Parathyroid adenoma (tissue), 2 donors: ENCODE measurements at regions not wholly inside any gene's neighbourhood (a gene's known extent, or its start where the extent isn't known, plus 50 kb on each side); places are given as distances from the start of the nearest gene placed in this dataset.

Source experiments
- H2AFZ ChIP-seq: fragments of 300-600 bp; sonication (generic); one replicate; pipeline ENCODE4 v1.7.0; 2017; ENCODE audit warnings: antibody characterized with exemption, mild to moderate bottlenecking
- H3K27ac ChIP-seq: fragments of 300-600 bp; sonication (generic); one replicate; pipeline ENCODE4 v1.7.0; 2017
- H3K27me3 ChIP-seq: fragments of 300-600 bp; sonication (generic); one replicate; pipeline ENCODE4 v1.7.0; 2017; ENCODE audit warnings: low read length; ENCODE audit not compliant: control insufficient read depth, insufficient read depth
- H3K36me3 ChIP-seq: fragments of 300-600 bp; sonication (generic); one replicate; pipeline ENCODE4 v1.7.0; 2017; ENCODE audit warnings: low read length; ENCODE audit not compliant: control insufficient read depth, insufficient read depth
- H3K4me1 ChIP-seq: fragments of 300-600 bp; sonication (generic); one replicate; pipeline ENCODE4 v1.7.0; 2017; ENCODE audit warnings: control low read depth
- H3K4me2 ChIP-seq: fragments of 300-600 bp; sonication (generic); one replicate; pipeline ENCODE4 v1.7.0; 2017; ENCODE audit warnings: low read length
- H3K4me3 ChIP-seq: fragments of 300-600 bp; sonication (generic); one replicate; pipeline ENCODE4 v1.7.0; 2017; ENCODE audit warnings: low read depth, low read length
- H3K79me2 ChIP-seq: fragments of 300-600 bp; sonication (generic); one replicate; pipeline ENCODE4 v1.7.0; 2017; ENCODE audit warnings: control low read depth
- H3K9ac ChIP-seq: fragments of 300-600 bp; sonication (generic); one replicate; pipeline ENCODE4 v1.7.0; 2017; ENCODE audit warnings: mild to moderate bottlenecking
- H3K9me3 ChIP-seq: fragments of 300-600 bp; sonication (generic); one replicate; pipeline ENCODE4 v1.7.0; 2017; ENCODE audit warnings: low read length; ENCODE audit not compliant: control insufficient read depth
- TF ChIP-seq, protein P1 (sequence below): fragments of 300-600 bp; sonication (generic); IDR thresholded peaks from one replicate; pipeline ENCODE4 v1.7.0; 2017; ENCODE audit warnings: antibody characterized with exemption, mild to moderate bottlenecking
- donor health status: primary hyperparathyroidism.

DNA sequence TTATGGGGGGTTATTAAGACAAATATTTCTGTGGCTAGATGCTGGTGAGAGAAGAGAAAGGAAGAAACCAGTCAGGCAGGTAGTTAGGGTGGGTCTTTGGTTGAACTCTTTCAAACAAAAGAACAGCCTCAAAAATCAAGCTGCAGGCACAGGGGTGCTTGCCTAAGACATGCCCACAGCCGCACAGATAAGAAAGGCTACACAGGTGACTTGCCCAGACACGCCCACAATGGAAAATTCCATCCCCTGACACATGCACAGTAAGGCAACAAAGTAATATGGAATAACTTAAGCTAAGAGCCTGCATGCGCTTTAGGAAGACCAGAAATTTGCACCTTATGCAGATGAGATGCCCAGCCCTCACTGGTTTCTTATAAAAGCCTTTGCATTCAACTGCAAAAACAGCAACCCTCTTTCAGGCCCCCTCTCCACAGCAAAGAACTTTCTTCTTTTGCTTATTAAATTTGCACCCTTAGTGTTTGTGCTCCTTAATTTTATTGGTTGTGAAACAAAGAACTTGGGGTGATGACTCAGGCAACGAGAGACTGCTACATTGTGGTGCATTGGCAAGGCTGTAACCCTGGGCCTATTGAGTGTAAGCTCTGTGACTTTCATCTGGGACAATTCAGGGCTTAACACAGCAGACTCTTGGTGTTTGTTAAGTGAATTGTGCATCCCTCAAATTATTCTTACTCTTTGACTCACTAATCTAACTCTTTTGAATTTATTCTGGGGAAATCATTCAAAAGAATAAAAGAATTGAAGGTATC lies 149.4 kb downstream of the RPAP3 start:
- TF ChIP-seq, protein P1, sequence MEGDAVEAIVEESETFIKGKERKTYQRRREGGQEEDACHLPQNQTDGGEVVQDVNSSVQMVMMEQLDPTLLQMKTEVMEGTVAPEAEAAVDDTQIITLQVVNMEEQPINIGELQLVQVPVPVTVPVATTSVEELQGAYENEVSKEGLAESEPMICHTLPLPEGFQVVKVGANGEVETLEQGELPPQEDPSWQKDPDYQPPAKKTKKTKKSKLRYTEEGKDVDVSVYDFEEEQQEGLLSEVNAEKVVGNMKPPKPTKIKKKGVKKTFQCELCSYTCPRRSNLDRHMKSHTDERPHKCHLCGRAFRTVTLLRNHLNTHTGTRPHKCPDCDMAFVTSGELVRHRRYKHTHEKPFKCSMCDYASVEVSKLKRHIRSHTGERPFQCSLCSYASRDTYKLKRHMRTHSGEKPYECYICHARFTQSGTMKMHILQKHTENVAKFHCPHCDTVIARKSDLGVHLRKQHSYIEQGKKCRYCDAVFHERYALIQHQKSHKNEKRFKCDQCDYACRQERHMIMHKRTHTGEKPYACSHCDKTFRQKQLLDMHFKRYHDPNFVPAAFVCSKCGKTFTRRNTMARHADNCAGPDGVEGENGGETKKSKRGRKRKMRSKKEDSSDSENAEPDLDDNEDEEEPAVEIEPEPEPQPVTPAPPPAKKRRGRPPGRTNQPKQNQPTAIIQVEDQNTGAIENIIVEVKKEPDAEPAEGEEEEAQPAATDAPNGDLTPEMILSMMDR: no peak
- H3K4me3 ChIP-seq: no peak overlapping the region
- H3K4me2 ChIP-seq: no peak overlapping the region
- no peak overlapping the region for H3K27ac ChIP-seq
- H3K9me3 ChIP-seq: no peaks in the 10 kb centered on the region
- no peak overlapping the region for H3K9ac ChIP-seq
- H3K4me1 ChIP-seq: no peaks in the 10 kb centered on the region
- no peak overlapping the region for H2AFZ ChIP-seq
- no peaks in the 10 kb centered on the region for H3K36me3 ChIP-seq
- H3K79me2 ChIP-seq: no peaks in the 10 kb centered on the region
- H3K27me3 ChIP-seq: no peaks in the 10 kb centered on the region

GRCh38 chr12:47554046-47554653 lies 151.7 kb downstream of the RPAP3 start:
- no peaks in the 10 kb centered on the region for H3K79me2 ChIP-seq
- no peak overlapping the region for H3K9ac ChIP-seq
- H3K4me2 ChIP-seq: no peak overlapping the region
- TF ChIP-seq, protein P1: no peak
- H3K4me3 ChIP-seq: no peak overlapping the region
- no peaks in the 10 kb centered on the region for H3K27me3 ChIP-seq
- H3K9me3 ChIP-seq: no peaks in the 10 kb centered on the region
- H3K36me3 ChIP-seq: no peaks in the 10 kb centered on the region
- no peaks in the 10 kb centered on the region for H3K4me1 ChIP-seq
- H3K27ac ChIP-seq: no peak overlapping the region
- H2AFZ ChIP-seq: no peak overlapping the region

- H3K27ac ChIP-seq: no peak overlapping the region
- no peak overlapping the region for H3K4me2 ChIP-seq
- H3K27me3 ChIP-seq: no peaks in the 10 kb centered on the region
- H3K79me2 ChIP-seq: no peaks in the 10 kb centered on the region
- TF ChIP-seq, protein P1: no peak
- no peaks in the 10 kb centered on the region for H3K36me3 ChIP-seq
- no peak overlapping the region for H2AFZ ChIP-seq
- H3K4me1 ChIP-seq: no peaks in the 10 kb centered on the region
- no peak overlapping the region for H3K9ac ChIP-seq
- no peak overlapping the region for H3K4me3 ChIP-seq
- H3K9me3 ChIP-seq: no peaks in the 10 kb centered on the region
Observed at GRCh38 chr12:47553266-47553665, 152.6 kb downstream of the RPAP3 start.

DNA sequence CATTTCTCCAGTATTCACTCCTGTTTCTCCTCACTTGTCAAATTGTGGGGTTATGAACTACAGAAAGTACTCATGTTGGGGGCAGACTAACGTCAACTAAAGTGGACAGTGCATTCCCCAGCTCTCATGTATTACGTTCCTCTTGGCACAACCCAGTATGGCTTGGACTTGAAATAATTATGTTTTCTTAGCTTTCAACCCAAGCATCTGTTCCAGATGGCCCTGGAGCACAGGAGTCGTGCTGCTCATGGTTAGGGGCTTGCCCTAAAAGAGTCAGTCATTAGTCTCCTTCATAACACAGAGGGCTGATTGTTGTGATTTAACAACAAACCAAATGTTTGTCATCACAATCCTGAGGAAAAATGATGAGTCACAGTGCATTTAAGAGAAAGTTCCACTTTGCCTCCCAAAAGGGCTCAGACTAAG lies 154.4 kb downstream of the RPAP3 start:
- H3K4me2 ChIP-seq: no peak overlapping the region
- no peak overlapping the region for H3K27ac ChIP-seq

More for the DNA sequence above, 154.4 kb downstream of the RPAP3 start:
- Histone ChIP-seq H3K36me3 (no peaks in the 10 kb centered on the region), H3K9ac (no peak overlapping the region), H3K4me3 (no peak overlapping the region), H3K4me1 (no peaks in the 10 kb centered on the region), H3K79me2 (no peaks in the 10 kb centered on the region), H3K27me3 (no peaks in the 10 kb centered on the region), H3K9me3 (no peaks in the 10 kb centered on the region), H2AFZ (no peak overlapping the region)
- TF ChIP-seq, protein P1: no peak
